Thoracic aorta (tissue), 2 donors: ENCODE measurements at regions not wholly inside any gene's neighbourhood (a gene's known extent, or its start where the extent isn't known, plus 50 kb on each side); places are given as distances from the start of the nearest gene placed in this dataset.

Experiments used
- ATAC-seq: fragments of 150-250 bp; one replicate; pipeline ENCODE4 v1.8.0; 2017; ENCODE audit warnings: low read depth; ENCODE audit not compliant: insufficient number of reproducible peaks, low FRiP score
- DNase-seq: peaks from one replicate; pipeline ENCODE4 v3.0.0-alpha.2; 2020; ENCODE audit warnings: low spot score
- H3K27ac ChIP-seq, 2 donors: fragments of 200-600 bp; sonication (generic); 1 replicate in 1 of 2; 2 replicates in 1 of 2; pipeline ENCODE4 v1.5.1; 2016; ENCODE audit warnings: mild to moderate bottlenecking in 2 of 2, moderate library complexity in 2 of 2
- H3K27me3 ChIP-seq: fragments of 200-600 bp; sonication (generic); replicated peaks from 2 replicates; pipeline ENCODE4 v1.6.0; 2016; ENCODE audit warnings: mild to moderate bottlenecking; ENCODE audit not compliant: insufficient read depth
- H3K36me3 ChIP-seq: fragments of 200-600 bp; sonication (generic); one replicate; pipeline ENCODE4 v1.5.1; 2016
- H3K4me1 ChIP-seq, 2 donors: fragments of 200-600 bp; sonication (generic); 1 replicate in 1 of 2; 2 replicates in 1 of 2; pipeline versions ENCODE4 v1.5.1 to v1.6.0; 2016; ENCODE audit warnings: low read depth in 2 of 2, mild to moderate bottlenecking in 1 of 2; ENCODE audit not compliant: control insufficient read depth in 1 of 2
- H3K4me3 ChIP-seq: fragments of 200-600 bp; sonication (generic); 2 replicates; pipeline ENCODE4 v1.5.1; 2016; ENCODE audit warnings: mild to moderate bottlenecking
- H3K9me3 ChIP-seq: fragments of 200-600 bp; sonication (generic); 2 replicates; pipeline ENCODE4 v1.5.1; 2016
- TF ChIP-seq, protein P1 (sequence below): fragments of 200-600 bp; sonication (generic); IDR thresholded peaks from one replicate; pipeline ENCODE4 v1.5.1; 2019; ENCODE audit warnings: antibody characterized with exemption

DNA sequence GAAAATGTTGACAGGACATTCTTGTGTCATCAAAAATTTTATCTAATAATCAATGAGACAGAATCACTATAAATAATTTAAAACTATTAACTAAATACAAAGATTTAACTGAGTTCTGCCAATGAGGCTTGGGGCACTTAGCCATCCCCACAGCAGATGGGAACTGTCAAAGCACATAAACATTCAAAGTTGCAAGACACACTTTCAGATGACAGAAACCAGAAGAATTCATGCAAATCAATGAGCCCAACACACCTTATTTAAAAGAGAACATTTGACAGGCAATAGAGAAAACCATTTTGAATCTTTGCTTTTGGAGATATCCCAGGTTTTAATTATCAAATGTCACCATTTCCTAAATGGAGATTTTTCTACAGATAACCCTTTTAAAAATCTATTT, 566.2 kb downstream of the IRS1 start:
- DNase-seq (no peak), ATAC-seq (no peak)
- Histone ChIP-seq H3K9me3 (no peaks in the 10 kb centered on the region), H3K27me3 (no peaks in the 10 kb centered on the region), H3K4me3 (no peak overlapping the region), H3K36me3 (no peaks in the 10 kb centered on the region), H3K27ac (no peak overlapping the region), H3K4me1 (no peaks in the 10 kb centered on the region)
- TF ChIP-seq, protein P1, sequence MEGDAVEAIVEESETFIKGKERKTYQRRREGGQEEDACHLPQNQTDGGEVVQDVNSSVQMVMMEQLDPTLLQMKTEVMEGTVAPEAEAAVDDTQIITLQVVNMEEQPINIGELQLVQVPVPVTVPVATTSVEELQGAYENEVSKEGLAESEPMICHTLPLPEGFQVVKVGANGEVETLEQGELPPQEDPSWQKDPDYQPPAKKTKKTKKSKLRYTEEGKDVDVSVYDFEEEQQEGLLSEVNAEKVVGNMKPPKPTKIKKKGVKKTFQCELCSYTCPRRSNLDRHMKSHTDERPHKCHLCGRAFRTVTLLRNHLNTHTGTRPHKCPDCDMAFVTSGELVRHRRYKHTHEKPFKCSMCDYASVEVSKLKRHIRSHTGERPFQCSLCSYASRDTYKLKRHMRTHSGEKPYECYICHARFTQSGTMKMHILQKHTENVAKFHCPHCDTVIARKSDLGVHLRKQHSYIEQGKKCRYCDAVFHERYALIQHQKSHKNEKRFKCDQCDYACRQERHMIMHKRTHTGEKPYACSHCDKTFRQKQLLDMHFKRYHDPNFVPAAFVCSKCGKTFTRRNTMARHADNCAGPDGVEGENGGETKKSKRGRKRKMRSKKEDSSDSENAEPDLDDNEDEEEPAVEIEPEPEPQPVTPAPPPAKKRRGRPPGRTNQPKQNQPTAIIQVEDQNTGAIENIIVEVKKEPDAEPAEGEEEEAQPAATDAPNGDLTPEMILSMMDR, result no peak

DNA sequence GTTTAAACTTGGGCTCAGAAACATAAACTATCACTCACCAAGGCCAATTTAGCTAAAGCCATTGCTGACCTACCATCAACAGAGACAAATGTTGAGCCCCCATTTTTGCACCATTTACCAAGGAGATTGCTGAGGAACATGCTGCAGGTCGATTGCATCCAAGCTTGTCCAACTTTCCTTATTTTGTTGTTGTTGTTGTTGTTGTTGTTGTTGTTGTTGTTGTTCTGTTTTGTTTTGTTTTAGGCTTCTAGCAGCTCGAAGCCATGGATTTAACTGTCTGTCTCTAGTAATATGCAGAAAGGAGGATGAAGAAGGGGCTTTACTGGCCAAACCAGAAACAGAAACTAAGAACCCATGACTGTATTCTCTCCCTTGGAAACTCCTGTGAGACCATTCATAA, 571.5 kb downstream of the IRS1 start:
- TF ChIP-seq, protein P1, result no peak
- ATAC-seq (no peak), DNase-seq (no peak)
- no peaks in the 10 kb centered on the region for H3K36me3 ChIP-seq
- no peak overlapping the region for H3K4me3 ChIP-seq
- H3K27ac ChIP-seq, result no peak overlapping the region
- no peaks in the 10 kb centered on the region for H3K9me3 ChIP-seq
- H3K27me3 ChIP-seq, result no peaks in the 10 kb centered on the region
- H3K4me1 ChIP-seq, result no peaks in the 10 kb centered on the region

DNA sequence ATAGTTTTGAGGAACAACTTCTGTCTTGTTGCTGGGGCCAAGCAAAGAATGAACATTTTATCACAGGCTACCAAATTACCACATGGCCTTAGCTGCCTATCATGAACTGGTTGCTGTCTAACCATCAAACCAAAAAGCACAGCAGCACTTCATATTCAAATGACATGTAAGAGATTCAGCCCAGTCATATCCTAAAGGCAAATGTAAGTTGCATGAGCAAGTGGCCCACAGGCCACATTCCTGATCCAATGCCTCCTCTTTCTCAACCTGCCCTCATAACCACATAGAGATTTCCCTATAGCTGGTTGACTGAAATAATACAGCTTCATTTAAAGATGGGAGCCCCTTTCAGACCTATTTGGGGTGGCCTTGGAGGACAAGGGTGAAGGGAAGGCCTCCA, 572.3 kb downstream of the IRS1 start:
- H3K27me3 ChIP-seq, result no peaks in the 10 kb centered on the region
- ATAC-seq (no peak), DNase-seq (no peak)
- no peaks in the 10 kb centered on the region for H3K9me3 ChIP-seq
- no peak overlapping the region for H3K27ac ChIP-seq
- no peaks in the 10 kb centered on the region for H3K4me1 ChIP-seq
- TF ChIP-seq, protein P1, result no peak
- no peak overlapping the region for H3K4me3 ChIP-seq
- no peaks in the 10 kb centered on the region for H3K36me3 ChIP-seq

DNA sequence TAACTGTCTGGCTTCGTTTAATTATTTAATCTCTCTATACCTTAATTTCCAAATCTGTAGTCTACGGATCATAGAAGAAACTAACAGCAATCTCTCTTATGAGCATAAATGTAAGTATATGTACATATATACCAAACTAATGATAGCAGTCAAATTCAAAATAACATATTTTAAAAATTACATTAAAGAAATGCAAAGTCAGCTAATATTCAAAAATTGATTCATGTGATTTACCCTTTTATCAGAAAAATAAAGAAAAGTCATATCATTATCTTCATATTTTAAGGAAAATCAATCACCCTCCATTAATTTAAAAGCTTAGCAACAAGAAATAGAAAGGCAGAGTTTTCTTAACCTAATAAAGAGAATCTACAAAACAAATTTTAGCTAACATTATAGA, 575.9 kb downstream of the IRS1 start:
- Histone ChIP-seq H3K27ac (no peak overlapping the region), H3K36me3 (no peaks in the 10 kb centered on the region), H3K4me3 (no peak overlapping the region), H3K4me1 (no peaks in the 10 kb centered on the region), H3K9me3 (no peaks in the 10 kb centered on the region), H3K27me3 (no peaks in the 10 kb centered on the region)
- no peak for DNase-seq
- ATAC-seq, result no peak
- TF ChIP-seq, protein P1, result no peak

DNA sequence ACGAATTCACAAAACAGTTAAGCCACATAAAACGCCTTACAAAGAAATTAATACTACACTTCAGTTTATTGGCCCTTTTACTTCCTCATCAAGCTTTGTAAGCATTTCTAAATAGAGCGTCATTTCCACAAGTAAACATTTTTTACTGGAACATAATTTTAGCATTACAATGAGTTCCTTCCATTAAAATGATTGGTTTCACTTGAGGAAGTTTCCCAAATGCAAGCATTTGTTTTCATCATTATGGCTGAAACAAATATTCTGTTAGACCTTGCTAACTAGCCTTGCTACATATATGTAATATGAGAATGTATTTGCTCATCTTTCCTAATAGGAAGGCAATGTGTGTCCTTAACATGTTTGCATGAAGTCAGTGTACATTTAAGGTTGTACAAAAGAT, 579.1 kb downstream of the IRS1 start:
- no peak overlapping the region for H3K27ac ChIP-seq
- H3K36me3 ChIP-seq, result no peaks in the 10 kb centered on the region
- H3K4me3 ChIP-seq, result no peak overlapping the region
- H3K9me3 ChIP-seq, result no peaks in the 10 kb centered on the region
- TF ChIP-seq, protein P1, result no peak
- DNase-seq (no peak), ATAC-seq (no peak)
- no peaks in the 10 kb centered on the region for H3K27me3 ChIP-seq
- no peaks in the 10 kb centered on the region for H3K4me1 ChIP-seq
